BJ (cell line): ENCODE measurements at regions not wholly inside any gene's neighbourhood (a gene's known extent, or its start where the extent isn't known, plus 50 kb on each side); places are given as distances from the start of the nearest gene placed in this dataset.

Experiments used
- CTCF ChIA-PET: fragments of 350-600 bp; formaldehyde crosslinking; extraction: SDS; loops from one replicate; lab custom pipeline; 2021; ENCODE audit warnings: antibody characterized with exemption, inconsistent platforms; lab: Yijun Ruan, JAX
- POLR2A ChIA-PET: fragments of 300-600 bp; sonication (Branson Sonifier 250); formaldehyde crosslinking; extraction: SDS; loops from one replicate; lab custom pipeline; 2021; ENCODE audit warnings: antibody characterized with exemption; lab: Charles Lee
- DNase-seq: peaks from one replicate; pipeline ENCODE4 v3.0.0-alpha.2; 2011; ENCODE audit warnings: low read depth
- H3K27me3 ChIP-seq: 2 replicates; pipeline ENCODE4 v1.6.0; 2011; ENCODE audit warnings: low read length; ENCODE audit not compliant: control insufficient read depth, insufficient read depth
- H3K36me3 ChIP-seq: 2 replicates; pipeline ENCODE4 v1.5.1; 2011; ENCODE audit warnings: low read length; ENCODE audit not compliant: control insufficient read depth, insufficient read depth
- H3K4me3 ChIP-seq: 2 replicates; pipeline ENCODE4 v1.5.1; 2011; ENCODE audit warnings: low read depth, mild to moderate bottlenecking, control low read depth, low read length
- TF ChIP-seq, protein P1 (sequence below): IDR thresholded peaks from 2 replicates; pipeline ENCODE4 v1.5.1; 2011; ENCODE audit warnings: low read depth, mild to moderate bottlenecking, control low read depth, inconsistent platforms, low read length, moderate library complexity; ENCODE audit not compliant: insufficient read depth

DNA sequence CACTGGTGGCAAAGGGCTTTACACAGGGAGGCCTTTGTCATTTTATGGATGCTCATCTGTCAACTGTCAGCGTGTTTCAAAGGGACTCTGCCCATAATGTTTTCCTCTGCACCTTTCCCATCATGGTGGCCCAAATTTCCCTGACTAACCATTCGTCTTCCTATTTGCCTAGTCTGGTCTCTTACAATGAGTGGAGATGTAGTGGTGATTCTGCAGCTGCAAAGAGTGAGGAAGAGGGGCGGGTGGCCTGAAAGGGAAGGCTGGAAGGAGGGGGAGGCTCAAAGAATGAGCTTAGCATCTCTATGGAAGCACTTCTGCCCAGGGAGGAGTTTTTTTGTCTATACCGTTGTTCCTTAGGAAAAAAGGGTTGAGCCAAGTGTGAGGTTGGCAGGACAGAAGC, 447.5 kb downstream of the NKX6-1 start:
- Histone ChIP-seq H3K27me3 (no peaks in the 10 kb centered on the region), H3K4me3 (no peak overlapping the region), H3K36me3 (no peaks in the 10 kb centered on the region)
- CTCF ChIA-PET: no interaction called here
- POLR2A ChIA-PET: no interaction called here
- DNase-seq: no peak
- TF ChIP-seq, protein P1, sequence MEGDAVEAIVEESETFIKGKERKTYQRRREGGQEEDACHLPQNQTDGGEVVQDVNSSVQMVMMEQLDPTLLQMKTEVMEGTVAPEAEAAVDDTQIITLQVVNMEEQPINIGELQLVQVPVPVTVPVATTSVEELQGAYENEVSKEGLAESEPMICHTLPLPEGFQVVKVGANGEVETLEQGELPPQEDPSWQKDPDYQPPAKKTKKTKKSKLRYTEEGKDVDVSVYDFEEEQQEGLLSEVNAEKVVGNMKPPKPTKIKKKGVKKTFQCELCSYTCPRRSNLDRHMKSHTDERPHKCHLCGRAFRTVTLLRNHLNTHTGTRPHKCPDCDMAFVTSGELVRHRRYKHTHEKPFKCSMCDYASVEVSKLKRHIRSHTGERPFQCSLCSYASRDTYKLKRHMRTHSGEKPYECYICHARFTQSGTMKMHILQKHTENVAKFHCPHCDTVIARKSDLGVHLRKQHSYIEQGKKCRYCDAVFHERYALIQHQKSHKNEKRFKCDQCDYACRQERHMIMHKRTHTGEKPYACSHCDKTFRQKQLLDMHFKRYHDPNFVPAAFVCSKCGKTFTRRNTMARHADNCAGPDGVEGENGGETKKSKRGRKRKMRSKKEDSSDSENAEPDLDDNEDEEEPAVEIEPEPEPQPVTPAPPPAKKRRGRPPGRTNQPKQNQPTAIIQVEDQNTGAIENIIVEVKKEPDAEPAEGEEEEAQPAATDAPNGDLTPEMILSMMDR: no peak

DNA sequence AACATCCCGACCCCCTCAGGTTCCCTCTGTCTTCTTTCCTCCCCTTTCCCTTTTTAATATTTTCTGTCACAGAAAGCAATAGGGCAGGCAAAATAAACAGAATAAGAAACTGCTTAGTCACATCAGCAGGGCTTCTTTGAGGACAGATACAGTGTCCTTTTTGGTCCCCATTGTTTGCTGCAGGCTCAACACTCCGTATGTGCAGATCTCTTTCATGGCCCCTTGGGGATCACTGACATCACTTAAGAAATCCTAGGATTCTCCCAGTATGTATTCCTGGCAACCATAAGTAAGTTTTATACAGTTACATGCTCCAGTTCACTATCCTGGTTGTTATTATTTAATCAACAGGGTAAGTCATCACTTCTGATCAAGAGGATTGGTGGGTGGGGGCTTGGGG, 448.0 kb downstream of the NKX6-1 start:
- TF ChIP-seq, protein P1: no peak
- ChIA-PET CTCF (no interaction called here), POLR2A (no interaction called here)
- no peak for DNase-seq
- Histone ChIP-seq H3K36me3 (no peaks in the 10 kb centered on the region), H3K27me3 (no peaks in the 10 kb centered on the region), H3K4me3 (no peak overlapping the region)

DNA sequence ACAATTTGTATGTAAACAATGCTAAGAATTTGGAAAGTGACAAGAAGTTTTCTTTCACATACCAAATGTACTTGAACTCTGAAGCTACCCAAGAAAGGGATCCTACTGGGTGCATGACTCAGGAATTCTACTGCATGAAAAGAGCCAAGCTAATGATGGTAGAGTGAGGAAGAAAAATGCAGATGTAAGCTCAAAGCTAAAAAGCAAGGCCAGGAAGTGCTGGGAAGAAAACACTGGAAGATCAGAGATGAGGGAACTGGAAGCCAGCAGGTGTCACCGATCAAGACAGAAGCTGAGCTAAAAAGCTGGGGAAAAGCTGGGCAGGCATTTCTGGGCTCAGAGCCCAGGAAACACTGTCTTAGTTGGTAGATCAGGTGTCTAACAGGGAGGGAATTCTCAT, 449.1 kb downstream of the NKX6-1 start:
- ChIA-PET POLR2A (no interaction called here), CTCF (no interaction called here)
- Histone ChIP-seq H3K4me3 (no peak overlapping the region), H3K27me3 (no peaks in the 10 kb centered on the region), H3K36me3 (no peaks in the 10 kb centered on the region)
- no peak for DNase-seq
- TF ChIP-seq, protein P1: no peak

DNA sequence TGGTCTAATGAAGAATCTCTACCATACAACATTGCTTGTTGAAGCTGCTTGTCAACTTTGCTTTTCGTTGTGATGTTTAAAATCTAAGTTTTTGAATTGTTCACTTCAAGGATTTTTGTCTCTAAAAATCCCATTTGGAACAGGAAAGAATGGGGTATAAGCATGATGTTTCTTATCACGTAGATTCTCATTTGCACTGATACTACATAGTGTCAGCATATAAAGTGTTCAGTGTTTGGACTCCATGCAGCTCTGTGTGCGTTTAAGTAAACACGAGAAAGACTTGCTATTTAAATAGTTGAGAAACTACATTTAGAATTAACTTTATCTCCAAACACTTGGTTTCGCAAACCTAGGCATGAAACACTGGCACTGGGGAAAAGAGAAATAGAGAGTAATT, 452.5 kb downstream of the NKX6-1 start:
- TF ChIP-seq, protein P1: no peak
- DNase-seq: no peak
- Histone ChIP-seq H3K36me3 (no peaks in the 10 kb centered on the region), H3K27me3 (no peaks in the 10 kb centered on the region), H3K4me3 (no peak overlapping the region)
- CTCF ChIA-PET: no interaction called here
- POLR2A ChIA-PET: no interaction called here

DNA sequence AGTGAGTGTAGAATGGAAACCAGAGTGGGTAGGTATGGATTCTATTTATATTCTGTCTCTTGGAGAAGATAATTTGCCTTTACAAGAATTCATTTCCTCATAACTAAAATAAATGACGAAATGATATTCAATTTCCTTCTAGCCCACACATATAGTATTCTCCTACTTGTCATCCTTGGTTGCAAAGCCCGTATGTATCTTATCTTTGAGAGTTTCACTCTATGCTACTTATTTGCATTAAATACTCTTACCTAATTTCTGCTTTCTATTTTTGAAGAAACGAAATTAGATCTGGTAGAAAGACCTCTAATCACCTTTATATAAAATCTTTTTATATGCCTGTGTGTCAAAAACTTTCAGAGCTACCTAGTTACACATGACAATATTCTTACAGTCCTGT, 457.7 kb downstream of the NKX6-1 start:
- Histone ChIP-seq H3K4me3 (no peak overlapping the region), H3K36me3 (no peaks in the 10 kb centered on the region), H3K27me3 (no peaks in the 10 kb centered on the region)
- ChIA-PET CTCF (no interaction called here), POLR2A (no interaction called here)
- TF ChIP-seq, protein P1: no peak
- no peak for DNase-seq
